ENCODE measurements at regions not wholly inside any gene's neighbourhood (a gene's known extent, or its start where the extent isn't known, plus 50 kb on each side); places are given as distances from the start of the nearest gene placed in this dataset.

DNA sequence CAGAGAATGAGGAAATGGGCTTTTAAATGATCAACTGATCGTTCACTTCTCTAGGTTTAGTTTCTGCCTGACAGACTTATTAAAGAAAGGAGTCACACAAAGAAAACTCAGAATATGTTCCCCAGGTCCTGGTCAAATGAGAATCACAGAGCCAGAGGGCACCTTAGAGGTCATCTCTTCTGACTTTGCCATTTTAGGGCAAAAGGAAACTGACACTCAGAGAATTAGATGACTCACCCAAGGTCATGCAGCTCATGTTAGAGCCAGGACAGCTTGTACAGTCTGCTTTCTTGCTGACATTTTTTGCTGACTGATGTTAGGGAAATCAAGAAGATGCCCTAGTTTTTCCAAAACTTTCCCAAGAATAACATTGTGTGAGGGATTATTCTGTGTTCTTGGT is 312.7 kb upstream of the SP8 start:
- TF ChIP-seq, protein P1, sequence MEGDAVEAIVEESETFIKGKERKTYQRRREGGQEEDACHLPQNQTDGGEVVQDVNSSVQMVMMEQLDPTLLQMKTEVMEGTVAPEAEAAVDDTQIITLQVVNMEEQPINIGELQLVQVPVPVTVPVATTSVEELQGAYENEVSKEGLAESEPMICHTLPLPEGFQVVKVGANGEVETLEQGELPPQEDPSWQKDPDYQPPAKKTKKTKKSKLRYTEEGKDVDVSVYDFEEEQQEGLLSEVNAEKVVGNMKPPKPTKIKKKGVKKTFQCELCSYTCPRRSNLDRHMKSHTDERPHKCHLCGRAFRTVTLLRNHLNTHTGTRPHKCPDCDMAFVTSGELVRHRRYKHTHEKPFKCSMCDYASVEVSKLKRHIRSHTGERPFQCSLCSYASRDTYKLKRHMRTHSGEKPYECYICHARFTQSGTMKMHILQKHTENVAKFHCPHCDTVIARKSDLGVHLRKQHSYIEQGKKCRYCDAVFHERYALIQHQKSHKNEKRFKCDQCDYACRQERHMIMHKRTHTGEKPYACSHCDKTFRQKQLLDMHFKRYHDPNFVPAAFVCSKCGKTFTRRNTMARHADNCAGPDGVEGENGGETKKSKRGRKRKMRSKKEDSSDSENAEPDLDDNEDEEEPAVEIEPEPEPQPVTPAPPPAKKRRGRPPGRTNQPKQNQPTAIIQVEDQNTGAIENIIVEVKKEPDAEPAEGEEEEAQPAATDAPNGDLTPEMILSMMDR (IDR thresholded peaks at IDR 0.05; ENCODE audit: low read length) = no peak
- TF ChIP-seq EZH2phosphoT487 (IDR thresholded peaks at IDR 0.05; ENCODE audit: low read length) = no peak

All from MM.1S (cell line).